ENCODE measurements at regions not wholly inside any gene's neighbourhood (a gene's known extent, or its start where the extent isn't known, plus 50 kb on each side); places are given as distances from the start of the nearest gene placed in this dataset.

GRCh38 chr2:188892636-188893035, 81.5 kb upstream of the COL3A1 start:
- Mint-ChIP-seq H3K27ac (ENCODE audit: unreplicated experiment) (no peak overlapping the region), H3K27me3 (ENCODE audit: unreplicated experiment) (no peaks in the 10 kb centered on the region), H3K9me3 (ENCODE audit: unreplicated experiment) (no peaks in the 10 kb centered on the region), H3K4me1 (ENCODE audit: unreplicated experiment) (no peaks in the 10 kb centered on the region), H3K36me3 (ENCODE audit: low read depth, unreplicated experiment) (no peaks in the 10 kb centered on the region), H3K4me3 (ENCODE audit: unreplicated experiment) (no peak overlapping the region)
- DNase-seq (ENCODE audit: low spot score): no peak
- no peak for TF ChIP-seq CTCF (IDR thresholded peaks at IDR 0.05; ENCODE audit: unreplicated experiment)

DNA sequence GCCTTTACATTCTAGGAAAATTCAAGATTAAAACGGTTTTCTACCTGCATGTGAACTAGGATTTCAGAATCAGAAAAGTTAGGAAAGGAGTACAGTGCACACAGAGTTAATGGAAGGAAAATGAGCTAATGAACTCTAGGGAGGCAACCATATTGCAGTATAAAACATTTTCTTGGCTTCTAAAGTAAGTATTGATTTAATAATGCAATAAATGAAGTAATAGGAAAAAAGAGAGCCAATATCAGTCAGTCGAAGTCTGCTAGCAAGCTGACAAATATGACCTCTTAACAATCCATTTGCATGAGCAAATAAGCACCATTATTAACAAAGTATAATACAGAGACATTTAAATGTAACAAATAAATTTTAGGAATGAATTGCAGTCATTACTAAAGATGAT, 80.2 kb upstream of the COL3A1 start:
- Mint-ChIP-seq H3K27me3 (ENCODE audit: unreplicated experiment) (no peaks in the 10 kb centered on the region), H3K4me3 (ENCODE audit: unreplicated experiment) (no peak overlapping the region), H3K4me1 (ENCODE audit: unreplicated experiment) (no peaks in the 10 kb centered on the region), H3K36me3 (ENCODE audit: low read depth, unreplicated experiment) (no peaks in the 10 kb centered on the region), H3K9me3 (ENCODE audit: unreplicated experiment) (no peaks in the 10 kb centered on the region), H3K27ac (ENCODE audit: unreplicated experiment) (no peak overlapping the region)
- no peak for DNase-seq (ENCODE audit: low spot score)
- no peak for TF ChIP-seq CTCF (IDR thresholded peaks at IDR 0.05; ENCODE audit: unreplicated experiment)

- no peaks in the 10 kb centered on the region for H3K9me3 Mint-ChIP-seq (ENCODE audit: unreplicated experiment)
- no peaks in the 10 kb centered on the region for H3K36me3 Mint-ChIP-seq (ENCODE audit: low read depth, unreplicated experiment)
- H3K4me1 Mint-ChIP-seq (ENCODE audit: unreplicated experiment): no peaks in the 10 kb centered on the region
- no peaks in the 10 kb centered on the region for H3K27me3 Mint-ChIP-seq (ENCODE audit: unreplicated experiment)
- no peak overlapping the region for H3K4me3 Mint-ChIP-seq (ENCODE audit: unreplicated experiment)
- no peak for DNase-seq (ENCODE audit: low spot score)
- no peak for TF ChIP-seq CTCF (IDR thresholded peaks at IDR 0.05; ENCODE audit: unreplicated experiment)
- H3K27ac Mint-ChIP-seq (ENCODE audit: unreplicated experiment): no peak overlapping the region
Measured at GRCh38 chr2:188894979-188895378, 79.2 kb upstream of the COL3A1 start.

- Mint-ChIP-seq H3K27ac (ENCODE audit: unreplicated experiment) (no peak overlapping the region), H3K9me3 (ENCODE audit: unreplicated experiment) (no peaks in the 10 kb centered on the region), H3K4me3 (ENCODE audit: unreplicated experiment) (no peak overlapping the region), H3K27me3 (ENCODE audit: unreplicated experiment) (no peaks in the 10 kb centered on the region), H3K4me1 (ENCODE audit: unreplicated experiment) (no peaks in the 10 kb centered on the region), H3K36me3 (ENCODE audit: low read depth, unreplicated experiment) (no peaks in the 10 kb centered on the region)
- DNase-seq (ENCODE audit: low spot score): no peak
- no peak for TF ChIP-seq CTCF (IDR thresholded peaks at IDR 0.05; ENCODE audit: unreplicated experiment)
Measured at GRCh38 chr2:188897096-188897495, 77.1 kb upstream of the COL3A1 start.

GRCh38 chr2:188898261-188898660, 75.9 kb upstream of the COL3A1 start:
- Mint-ChIP-seq H3K9me3 (ENCODE audit: unreplicated experiment) (no peaks in the 10 kb centered on the region), H3K27ac (ENCODE audit: unreplicated experiment) (no peak overlapping the region), H3K27me3 (ENCODE audit: unreplicated experiment) (no peaks in the 10 kb centered on the region), H3K4me1 (ENCODE audit: unreplicated experiment) (peaks cover 7% of the 10 kb centered on the region), H3K4me3 (ENCODE audit: unreplicated experiment) (no peak overlapping the region), H3K36me3 (ENCODE audit: low read depth, unreplicated experiment) (no peaks in the 10 kb centered on the region)
- no peak for DNase-seq (ENCODE audit: low spot score)
- TF ChIP-seq CTCF (IDR thresholded peaks at IDR 0.05; ENCODE audit: unreplicated experiment): no peak

All from endothelial cell (in vitro differentiated cells).